Loucy (cell line): ENCODE measurements at regions not wholly inside any gene's neighbourhood (a gene's known extent, or its start where the extent isn't known, plus 50 kb on each side); places are given as distances from the start of the nearest gene placed in this dataset.

Experiments
- CTCF ChIP-seq: fragments of 200-600 bp; sonication (generic); conservative IDR thresholded peaks from 2 replicates; pipeline ENCODE4 v1.5.1; 2014; ENCODE audit warnings: mild to moderate bottlenecking, antibody characterized with exemption, low read length
- EZH2phosphoT487 ChIP-seq: fragments of 200-600 bp; IDR thresholded peaks from 2 replicates; pipeline ENCODE4 v1.6.1; 2018; ENCODE audit warnings: antibody characterized with exemption, mild to moderate bottlenecking, moderate library complexity, borderline replicate concordance

GRCh38 chr5:88368201-88368600 lies 99.6 kb upstream of the TMEM161B start:
- TF ChIP-seq CTCF, result no peak
- TF ChIP-seq EZH2phosphoT487, result no peak
